Breast epithelium (tissue), 4 donors: ENCODE measurements at regions not wholly inside any gene's neighbourhood (a gene's known extent, or its start where the extent isn't known, plus 50 kb on each side); places are given as distances from the start of the nearest gene placed in this dataset.

Experiments used
- DNase-seq, 2 donors: peaks; one replicate each; pipeline ENCODE4 v3.0.0-alpha.2; 2019; ENCODE audit warnings: low spot score in 2 of 2
- H3K27ac ChIP-seq, 2 donors: fragments of 200-600 bp; sonication (generic) in 1 of 2; one replicate each; pipeline ENCODE4 v1.5.1; 2016 to 2019; ENCODE audit warnings: mild to moderate bottlenecking in 1 of 2
- H3K27me3 ChIP-seq, 2 donors: fragments of 200-600 bp; sonication (generic) in 1 of 2; one replicate each; pipeline versions ENCODE4 v1.5.1 to v1.6.0; 2017 to 2019; ENCODE audit warnings: control low read depth in 1 of 2, mild to moderate bottlenecking in 1 of 2
- H3K36me3 ChIP-seq: fragments of 200-600 bp; one replicate; pipeline ENCODE4 v1.5.1; 2019
- H3K4me1 ChIP-seq, 2 donors: fragments of 200-600 bp; sonication (generic); one replicate each; pipeline ENCODE4 v1.5.1; 2016 to 2019; ENCODE audit warnings: control low read depth in 1 of 2
- H3K4me3 ChIP-seq, 3 donors: fragments of 200-600 bp; sonication (generic); 1 replicate in 2 of 3; 2 replicates in 1 of 3; pipeline ENCODE4 v1.5.1; 2016 to 2019; ENCODE audit warnings: mild to moderate bottlenecking in 3 of 3, moderate library complexity in 2 of 3
- H3K9me3 ChIP-seq, 2 donors: fragments of 200-600 bp; sonication (generic) in 1 of 2; one replicate each; pipeline ENCODE4 v1.5.1; 2016 to 2019; ENCODE audit warnings: control low read depth in 1 of 2
- CTCF ChIP-seq, 3 donors: fragments of 450-650 bp; IDR thresholded peaks; one replicate each; pipeline ENCODE4 v1.5.1; 2016 to 2017; ENCODE audit warnings: antibody characterized with exemption in 3 of 3, mild to moderate bottlenecking in 3 of 3, moderate library complexity in 3 of 3
- POLR2A ChIP-seq: fragments of 450-650 bp; IDR thresholded peaks from one replicate; pipeline ENCODE4 v1.6.1; 2016; ENCODE audit warnings: antibody characterized with exemption, mild to moderate bottlenecking, moderate library complexity
- POLR2AphosphoS5 ChIP-seq, 3 donors: sonication (generic); formaldehyde crosslinking; IDR thresholded peaks; one replicate each; pipeline ENCODE4 v1.6.1; 2017; ENCODE audit warnings: antibody characterized with exemption in 3 of 3
- intact Hi-C: fragments of 100-400 bp; cut with DNase I; formaldehyde crosslinking; loops from one replicate; pipeline ENCODE4 v1.15.1; 2023; ENCODE audit warnings: low total_unique reads

DNA sequence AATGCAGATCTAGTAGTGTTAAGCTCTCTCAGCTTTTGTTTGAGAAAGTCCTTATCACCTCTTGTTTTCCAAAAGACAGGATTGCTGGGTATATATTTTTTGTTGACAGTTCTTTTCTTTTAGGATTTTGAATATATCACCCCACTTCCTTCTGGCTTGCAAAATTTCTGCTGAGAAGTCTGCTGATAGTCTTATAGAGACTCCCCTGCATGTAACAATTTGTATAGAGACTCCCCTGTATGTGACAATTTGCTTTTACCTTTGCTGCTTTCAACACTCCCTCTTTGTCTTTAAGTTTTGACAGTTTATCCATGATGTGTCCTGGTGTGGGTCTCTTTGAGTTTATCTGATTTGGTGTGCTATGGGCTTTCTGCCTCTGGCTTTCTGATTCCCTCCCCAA lies 115.0 kb upstream of the CCDC85A start:
- Histone ChIP-seq H3K27ac (no peak overlapping the region), H3K27me3 (no peaks in the 10 kb centered on the region), H3K9me3 (peaks cover 0 to 10% of the 10 kb centered on the region in 2 donors), H3K36me3 (no peaks in the 10 kb centered on the region), H3K4me3 (no peak overlapping the region), H3K4me1 (no peaks in the 10 kb centered on the region)
- TF ChIP-seq POLR2AphosphoS5 (IDR thresholded peaks at IDR 0.05) (no peak), CTCF (IDR thresholded peaks at IDR 0.05) (no peak), POLR2A (no peak)
- no peak for DNase-seq
- intact Hi-C loops: no loop called here

GRCh38 chr2:56077359-56077915 lies 106.4 kb upstream of the CCDC85A start:
- no peak for DNase-seq
- Histone ChIP-seq H3K27me3 (no peaks in the 10 kb centered on the region), H3K36me3 (no peaks in the 10 kb centered on the region), H3K4me3 (no peak overlapping the region), H3K27ac (no peak overlapping the region), H3K4me1 (no peaks in the 10 kb centered on the region), H3K9me3 (peaks cover 0 to 4% of the 10 kb centered on the region in 2 donors)
- TF ChIP-seq POLR2A (no peak), POLR2AphosphoS5 (IDR thresholded peaks at IDR 0.05) (no peak), CTCF (IDR thresholded peaks at IDR 0.05) (no peak)
- intact Hi-C loops: no loop called here

DNA sequence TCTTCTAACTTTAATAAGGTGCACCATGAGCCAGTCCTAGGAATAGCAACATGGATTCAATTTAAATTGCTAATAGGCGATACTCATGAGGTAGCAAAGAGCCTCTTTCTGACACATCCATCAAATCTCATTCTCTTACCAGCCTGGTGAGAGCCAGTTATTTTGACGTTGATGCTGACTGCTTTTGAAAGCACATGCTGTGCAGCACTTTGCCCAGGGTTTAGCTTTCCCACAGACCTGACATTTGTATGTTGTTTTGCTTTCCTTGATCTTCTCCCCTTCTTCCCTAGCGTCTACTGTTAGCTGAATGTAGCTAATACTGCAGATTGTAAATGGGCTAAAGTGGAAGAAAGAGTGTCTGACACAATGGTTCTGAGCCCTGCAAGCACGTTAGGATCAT lies 101.1 kb upstream of the CCDC85A start:
- Histone ChIP-seq H3K27ac (no peak overlapping the region), H3K36me3 (no peaks in the 10 kb centered on the region), H3K27me3 (no peaks in the 10 kb centered on the region), H3K9me3 (peaks cover 0 to 4% of the 10 kb centered on the region in 2 donors), H3K4me1 (no peaks in the 10 kb centered on the region), H3K4me3 (no peak overlapping the region)
- no peak for DNase-seq
- TF ChIP-seq POLR2AphosphoS5 (IDR thresholded peaks at IDR 0.05) (no peak), POLR2A (no peak), CTCF (IDR thresholded peaks at IDR 0.05) (no peak)
- intact Hi-C loops: no loop called here

- Histone ChIP-seq H3K27ac (no peak overlapping the region), H3K4me1 (no peaks in the 10 kb centered on the region), H3K27me3 (no peaks in the 10 kb centered on the region), H3K9me3 (peaks cover 0 to 4% of the 10 kb centered on the region in 2 donors), H3K4me3 (no peak overlapping the region), H3K36me3 (no peaks in the 10 kb centered on the region)
- no peak for DNase-seq
- TF ChIP-seq POLR2AphosphoS5 (IDR thresholded peaks at IDR 0.05): no peak
- TF ChIP-seq POLR2A: no peak
- TF ChIP-seq CTCF (IDR thresholded peaks at IDR 0.05): no peak
- intact Hi-C loops: no loop called here
These were observed 99.5 kb upstream of the CCDC85A start for GRCh38 chr2:56084111-56084901.

- intact Hi-C loops: loop anchor here (5.0 kb wide), 1 partner anchor 926 kb away; no protein-coding TSS in a partner anchor
- TF ChIP-seq POLR2A (no peak), POLR2AphosphoS5 (IDR thresholded peaks at IDR 0.05) (no peak), CTCF (IDR thresholded peaks at IDR 0.05) (no peak)
These were observed 97.5 kb upstream of the CCDC85A start for GRCh38 chr2:56086336-56086735.

More at GRCh38 chr2:56086336-56086735, 97.5 kb upstream of the CCDC85A start:
- no peak for DNase-seq
- H3K4me3 ChIP-seq: no peak overlapping the region
- no peaks in the 10 kb centered on the region for H3K27me3 ChIP-seq
- H3K4me1 ChIP-seq: no peaks in the 10 kb centered on the region
- H3K36me3 ChIP-seq: no peaks in the 10 kb centered on the region
- no peak overlapping the region for H3K27ac ChIP-seq
- peaks cover 0 to 4% of the 10 kb centered on the region in 2 donors for H3K9me3 ChIP-seq
